SK-N-SH (cell line): ENCODE measurements at regions not wholly inside any gene's neighbourhood (a gene's known extent, or its start where the extent isn't known, plus 50 kb on each side); places are given as distances from the start of the nearest gene placed in this dataset.

Experiments used
- GATA2 ChIP-seq: sonication (generic); formaldehyde crosslinking; IDR thresholded peaks from 2 replicates; pipeline ENCODE4 v1.5.0; 2020; ENCODE audit warnings: mild to moderate bottlenecking, missing genetic modification reagents
- NRF1 ChIP-seq: IDR thresholded peaks from 2 replicates; pipeline ENCODE4 v1.6.1; 2012; ENCODE audit warnings: low read depth, mild to moderate bottlenecking, low read length
- POLR2AphosphoS5 ChIP-seq: IDR thresholded peaks from 2 replicates; pipeline ENCODE4 v1.6.1; 2012; ENCODE audit warnings: low read depth, low read length
- RCOR1 ChIP-seq: fragments of 150-350 bp; IDR thresholded peaks from 2 replicates; pipeline ENCODE4 v1.6.1; 2017; ENCODE audit warnings: antibody characterized with exemption, low read length
- RFX5 ChIP-seq: IDR thresholded peaks from 2 replicates; pipeline ENCODE4 v1.6.1; 2012; ENCODE audit warnings: mild to moderate bottlenecking, improper control_type of control experiment, low read length
- YY1 ChIP-seq: IDR thresholded peaks from 2 replicates; pipeline ENCODE4 v1.4.0; 2012; ENCODE audit warnings: low read depth, mild to moderate bottlenecking
- TF ChIP-seq, protein P1 (sequence below): fragments of 200-600 bp; sonication (generic); IDR thresholded peaks from 2 replicates; pipeline ENCODE4 v1.6.1; 2017; ENCODE audit warnings: antibody characterized with exemption, mild to moderate bottlenecking, moderate library complexity

DNA sequence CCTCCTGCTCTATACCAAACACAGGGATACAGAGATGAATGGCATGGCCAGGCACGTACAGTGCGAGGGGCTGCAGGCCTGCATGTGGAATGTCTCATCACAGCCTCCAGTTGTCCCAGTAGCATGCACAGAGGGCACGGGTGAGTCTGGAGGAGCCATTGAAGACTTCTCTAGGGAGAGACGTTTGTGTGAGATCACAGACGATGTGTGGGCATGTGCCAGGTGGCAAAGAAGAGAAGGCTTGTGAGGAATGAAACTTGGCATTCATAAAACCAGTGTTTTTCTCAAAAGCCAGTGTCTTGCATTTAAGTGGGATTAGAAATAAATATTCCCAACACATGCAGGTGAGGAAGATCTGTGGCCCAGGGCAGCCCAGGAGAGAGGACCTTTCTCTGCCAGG, 119.1 kb upstream of the UBE3A start:
- TF ChIP-seq YY1 (no peak), RCOR1 (no peak), RFX5 (no peak), NRF1 (no peak), POLR2AphosphoS5 (no peak), GATA2 (CRISPR knock-in tag) (no peak)
- TF ChIP-seq, protein P1, sequence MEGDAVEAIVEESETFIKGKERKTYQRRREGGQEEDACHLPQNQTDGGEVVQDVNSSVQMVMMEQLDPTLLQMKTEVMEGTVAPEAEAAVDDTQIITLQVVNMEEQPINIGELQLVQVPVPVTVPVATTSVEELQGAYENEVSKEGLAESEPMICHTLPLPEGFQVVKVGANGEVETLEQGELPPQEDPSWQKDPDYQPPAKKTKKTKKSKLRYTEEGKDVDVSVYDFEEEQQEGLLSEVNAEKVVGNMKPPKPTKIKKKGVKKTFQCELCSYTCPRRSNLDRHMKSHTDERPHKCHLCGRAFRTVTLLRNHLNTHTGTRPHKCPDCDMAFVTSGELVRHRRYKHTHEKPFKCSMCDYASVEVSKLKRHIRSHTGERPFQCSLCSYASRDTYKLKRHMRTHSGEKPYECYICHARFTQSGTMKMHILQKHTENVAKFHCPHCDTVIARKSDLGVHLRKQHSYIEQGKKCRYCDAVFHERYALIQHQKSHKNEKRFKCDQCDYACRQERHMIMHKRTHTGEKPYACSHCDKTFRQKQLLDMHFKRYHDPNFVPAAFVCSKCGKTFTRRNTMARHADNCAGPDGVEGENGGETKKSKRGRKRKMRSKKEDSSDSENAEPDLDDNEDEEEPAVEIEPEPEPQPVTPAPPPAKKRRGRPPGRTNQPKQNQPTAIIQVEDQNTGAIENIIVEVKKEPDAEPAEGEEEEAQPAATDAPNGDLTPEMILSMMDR: no peak
